ENCODE measurements at regions not wholly inside any gene's neighbourhood (a gene's known extent, or its start where the extent isn't known, plus 50 kb on each side); places are given as distances from the start of the nearest gene placed in this dataset.

DNA sequence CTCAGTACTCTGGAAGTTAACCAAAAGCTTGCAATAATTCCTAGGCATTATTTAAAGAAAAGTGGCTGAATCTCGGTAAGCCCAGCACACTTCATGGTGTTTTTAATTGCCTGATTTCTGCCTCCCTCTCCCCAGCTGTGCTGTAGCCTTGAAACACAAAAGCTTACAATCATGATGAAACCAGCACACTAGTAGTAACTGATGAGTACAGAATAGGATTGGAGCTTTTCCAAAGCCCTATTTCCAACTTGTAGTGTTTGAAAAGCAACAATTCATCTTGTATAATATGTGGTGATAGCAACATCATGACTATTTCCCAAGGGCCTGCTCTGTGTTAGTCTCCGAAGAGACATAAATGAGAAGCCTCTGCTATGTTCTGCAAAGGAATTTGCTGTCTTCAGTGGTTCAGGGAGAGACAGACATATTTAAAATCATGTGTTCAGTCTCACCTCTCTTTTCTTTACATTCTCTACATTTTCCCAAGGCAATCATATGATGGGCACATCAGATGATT lies 1015.0 kb downstream of the BCL11A start:
- DNase-seq (ENCODE audit: insufficient read length, low spot score) (no peak), FAIRE-seq (no peak)
- TF ChIP-seq, protein P1, sequence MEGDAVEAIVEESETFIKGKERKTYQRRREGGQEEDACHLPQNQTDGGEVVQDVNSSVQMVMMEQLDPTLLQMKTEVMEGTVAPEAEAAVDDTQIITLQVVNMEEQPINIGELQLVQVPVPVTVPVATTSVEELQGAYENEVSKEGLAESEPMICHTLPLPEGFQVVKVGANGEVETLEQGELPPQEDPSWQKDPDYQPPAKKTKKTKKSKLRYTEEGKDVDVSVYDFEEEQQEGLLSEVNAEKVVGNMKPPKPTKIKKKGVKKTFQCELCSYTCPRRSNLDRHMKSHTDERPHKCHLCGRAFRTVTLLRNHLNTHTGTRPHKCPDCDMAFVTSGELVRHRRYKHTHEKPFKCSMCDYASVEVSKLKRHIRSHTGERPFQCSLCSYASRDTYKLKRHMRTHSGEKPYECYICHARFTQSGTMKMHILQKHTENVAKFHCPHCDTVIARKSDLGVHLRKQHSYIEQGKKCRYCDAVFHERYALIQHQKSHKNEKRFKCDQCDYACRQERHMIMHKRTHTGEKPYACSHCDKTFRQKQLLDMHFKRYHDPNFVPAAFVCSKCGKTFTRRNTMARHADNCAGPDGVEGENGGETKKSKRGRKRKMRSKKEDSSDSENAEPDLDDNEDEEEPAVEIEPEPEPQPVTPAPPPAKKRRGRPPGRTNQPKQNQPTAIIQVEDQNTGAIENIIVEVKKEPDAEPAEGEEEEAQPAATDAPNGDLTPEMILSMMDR (IDR thresholded peaks at IDR 0.05; ENCODE audit: insufficient read depth, missing control alignments): no peak

DNA sequence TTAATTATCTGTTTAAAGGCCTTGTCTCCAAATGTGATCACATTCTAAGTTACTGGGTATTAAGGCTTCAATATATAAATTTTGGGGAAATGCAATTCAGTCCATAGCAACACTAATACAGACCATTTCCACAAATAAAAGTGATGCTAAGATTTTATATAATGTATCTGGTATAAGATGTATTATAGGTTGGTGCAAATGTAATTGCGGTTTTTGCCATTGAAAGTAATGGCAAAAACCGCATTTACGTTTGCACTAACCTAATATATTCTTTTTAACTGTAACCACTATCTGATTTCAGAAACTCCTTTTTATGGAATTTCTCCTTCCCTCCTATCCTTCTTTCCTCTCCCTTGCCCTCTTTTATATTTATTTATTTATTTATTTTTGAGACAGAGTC lies 1020.6 kb downstream of the BCL11A start:
- no peak for FAIRE-seq
- TF ChIP-seq, protein P1 (IDR thresholded peaks at IDR 0.05; ENCODE audit: insufficient read depth, missing control alignments): no peak
- DNase-seq (ENCODE audit: insufficient read length, low spot score): no peak

DNA sequence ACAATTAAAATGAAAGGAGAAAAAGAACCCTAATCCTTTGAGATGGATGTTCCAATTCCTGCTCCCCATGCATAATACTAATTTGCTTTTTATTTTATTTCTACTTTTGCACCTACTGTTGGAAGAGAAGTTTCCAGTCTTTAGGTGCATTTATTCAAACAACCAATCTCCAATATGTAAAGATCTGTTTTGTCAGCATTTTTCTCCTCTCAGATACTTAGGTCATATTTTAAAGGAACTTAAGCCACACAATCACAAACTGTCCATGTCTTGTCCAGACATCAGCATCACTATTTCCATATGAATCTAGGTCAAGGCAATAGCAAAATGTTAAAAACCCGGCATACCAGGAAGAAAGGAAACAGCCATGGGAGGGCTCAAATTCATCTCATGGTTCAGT lies 1023.2 kb downstream of the BCL11A start:
- TF ChIP-seq, protein P1 (IDR thresholded peaks at IDR 0.05; ENCODE audit: insufficient read depth, missing control alignments): no peak

DNA sequence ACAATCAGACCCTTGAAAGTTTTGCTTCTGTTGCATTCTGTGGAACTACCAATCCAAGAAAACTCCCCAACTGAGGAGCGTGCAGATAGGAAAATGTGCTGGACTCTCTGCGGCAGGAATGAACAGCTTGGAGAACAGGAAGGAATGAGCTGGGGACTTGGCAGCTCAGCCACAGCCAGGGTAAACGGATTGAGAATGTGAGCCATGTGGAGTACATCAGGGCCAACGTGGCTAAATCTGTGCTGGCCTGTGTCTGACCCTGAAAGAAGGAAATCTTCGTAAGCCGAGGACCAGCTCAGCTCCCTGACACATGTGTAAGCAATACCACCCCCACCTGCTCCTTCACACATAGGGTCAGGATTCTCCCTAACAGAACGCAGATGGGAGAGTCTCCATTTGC lies 1023.7 kb downstream of the BCL11A start:
- no peak for DNase-seq (ENCODE audit: insufficient read length, low spot score)
- no peak for FAIRE-seq
- TF ChIP-seq, protein P1 (IDR thresholded peaks at IDR 0.05; ENCODE audit: insufficient read depth, missing control alignments): no peak

More for the DNA sequence above, 1023.2 kb downstream of the BCL11A start:
- no peak for DNase-seq (ENCODE audit: insufficient read length, low spot score)
- no peak for FAIRE-seq

DNA sequence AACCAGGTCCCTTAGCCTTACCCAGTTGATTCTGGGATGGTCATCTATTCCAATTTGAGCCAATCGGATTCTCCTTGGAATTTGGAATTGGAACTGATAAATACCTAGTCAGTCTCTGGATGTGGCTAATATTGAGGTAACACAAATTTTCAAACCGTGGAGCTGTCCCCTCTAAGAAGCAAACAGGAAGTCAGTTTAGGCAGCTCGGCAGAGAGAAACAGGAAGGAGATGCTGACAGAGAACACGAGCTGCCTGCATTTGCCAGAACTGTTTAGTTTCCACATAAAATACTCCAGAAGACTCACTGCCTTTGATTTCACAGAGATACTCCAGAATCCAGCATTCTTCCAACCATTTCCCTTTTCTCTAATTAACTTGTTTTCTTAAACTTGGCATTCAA lies 1024.9 kb downstream of the BCL11A start:
- no peak for DNase-seq (ENCODE audit: insufficient read length, low spot score)
- TF ChIP-seq, protein P1 (IDR thresholded peaks at IDR 0.05; ENCODE audit: insufficient read depth, missing control alignments): no peak
- no peak for FAIRE-seq

DNA sequence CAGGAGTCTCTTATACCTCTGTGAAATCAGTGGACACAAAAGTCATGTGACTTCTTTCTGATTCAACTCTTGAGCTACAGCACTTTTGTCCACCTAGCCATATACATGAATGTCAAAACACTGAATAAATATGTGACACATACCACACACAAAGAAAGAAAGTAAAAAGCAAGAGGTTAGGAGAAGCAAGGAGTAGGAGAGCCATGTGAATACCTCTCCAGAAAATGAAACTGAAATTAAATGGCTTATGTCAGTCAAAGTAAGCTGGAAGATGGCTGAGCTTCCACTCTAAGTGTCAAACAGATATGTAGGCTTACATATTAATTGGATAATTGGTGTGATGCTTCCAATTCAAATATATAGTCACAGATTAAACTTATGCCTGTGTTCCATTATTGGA lies 1050.5 kb downstream of the BCL11A start:
- no peak for FAIRE-seq
- TF ChIP-seq, protein P1 (IDR thresholded peaks at IDR 0.05; ENCODE audit: insufficient read depth, missing control alignments): no peak
- DNase-seq (ENCODE audit: insufficient read length, low spot score): no peak

DNA sequence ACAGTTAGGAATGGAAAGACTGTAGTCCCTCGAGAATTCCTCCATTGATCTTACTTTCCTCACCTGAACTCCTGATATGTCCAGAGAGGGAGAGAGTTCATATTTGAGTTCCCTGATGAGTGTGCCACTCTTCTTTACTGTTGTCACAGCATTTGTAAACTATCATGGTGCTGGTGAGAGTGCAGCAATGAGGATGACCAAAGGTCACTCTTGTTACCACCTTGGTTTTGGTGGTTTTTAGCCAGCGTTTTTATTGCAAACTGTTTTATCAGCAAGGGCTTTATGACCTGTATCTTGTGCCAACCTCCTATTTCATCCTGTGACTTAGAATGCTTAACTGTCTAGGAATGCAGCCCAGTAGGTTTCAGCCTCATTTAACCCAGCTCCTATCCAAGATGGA lies 1062.5 kb downstream of the BCL11A start:
- FAIRE-seq (no peak), DNase-seq (ENCODE audit: insufficient read length, low spot score) (no peak)
- TF ChIP-seq, protein P1 (IDR thresholded peaks at IDR 0.05; ENCODE audit: insufficient read depth, missing control alignments): no peak
